Fibroblast of mammary gland (primary cell): ENCODE measurements at regions not wholly inside any gene's neighbourhood (a gene's known extent, or its start where the extent isn't known, plus 50 kb on each side); places are given as distances from the start of the nearest gene placed in this dataset.

Experiments used
- DNase-seq: peaks from one replicate; pipeline ENCODE4 v3.0.0-alpha.2; 2010; ENCODE audit warnings: low read depth
- H3K4me3 ChIP-seq: 2 replicates; pipeline ENCODE4 v1.5.1; 2011; ENCODE audit warnings: low read depth, mild to moderate bottlenecking, low read length, moderate library complexity; ENCODE audit not compliant: control insufficient read depth
- TF ChIP-seq, protein P1 (sequence below): conservative IDR thresholded peaks from 2 replicates; pipeline ENCODE4 v1.5.1; 2011; ENCODE audit warnings: low read depth, low read length, inconsistent platforms; ENCODE audit not compliant: control insufficient read depth, insufficient read depth

DNA sequence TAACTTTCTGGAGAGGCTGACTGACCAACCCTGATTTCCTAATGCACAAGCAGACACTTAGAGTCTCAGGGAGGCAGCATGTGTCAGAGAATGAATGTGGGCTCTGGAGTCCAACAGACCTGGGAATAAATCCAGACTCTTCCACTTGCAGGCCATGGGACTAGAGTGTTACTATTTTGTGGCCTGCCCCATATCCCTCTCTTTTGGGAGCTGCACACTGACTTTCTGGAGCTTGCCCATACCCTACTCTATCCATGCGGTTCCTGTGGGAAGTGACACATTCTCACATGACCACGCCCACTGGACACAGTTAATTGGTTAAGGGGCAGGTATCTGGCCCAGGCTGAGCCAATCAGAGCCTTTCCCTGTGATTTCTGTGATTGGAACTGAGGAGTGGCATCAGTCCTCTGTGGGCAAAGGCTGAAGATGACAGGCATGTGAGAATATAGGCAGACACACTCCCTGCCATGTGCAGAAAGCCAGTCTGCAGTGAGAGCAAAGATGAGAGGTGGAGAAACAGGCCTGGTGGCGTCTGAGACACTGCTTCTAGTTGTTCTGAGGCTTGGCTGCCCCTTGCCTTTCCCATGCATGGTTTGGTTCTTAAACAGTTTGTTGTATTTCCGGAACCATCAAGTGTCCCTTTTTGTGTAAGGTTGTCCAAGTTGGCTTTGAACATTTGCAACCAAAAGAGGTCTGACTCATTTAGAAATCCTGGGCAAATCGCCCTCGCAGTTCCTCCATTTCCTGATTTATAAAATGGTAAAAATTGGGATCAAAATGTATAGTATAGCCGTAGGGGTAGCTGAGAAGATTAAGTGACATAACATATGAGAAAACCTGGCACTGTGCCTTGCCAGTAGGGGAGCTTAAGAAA is 125.6 kb downstream of the CDC5L start:
- DNase-seq = peak; percentile 47
- H3K4me3 ChIP-seq = no peak overlapping the region

DNA sequence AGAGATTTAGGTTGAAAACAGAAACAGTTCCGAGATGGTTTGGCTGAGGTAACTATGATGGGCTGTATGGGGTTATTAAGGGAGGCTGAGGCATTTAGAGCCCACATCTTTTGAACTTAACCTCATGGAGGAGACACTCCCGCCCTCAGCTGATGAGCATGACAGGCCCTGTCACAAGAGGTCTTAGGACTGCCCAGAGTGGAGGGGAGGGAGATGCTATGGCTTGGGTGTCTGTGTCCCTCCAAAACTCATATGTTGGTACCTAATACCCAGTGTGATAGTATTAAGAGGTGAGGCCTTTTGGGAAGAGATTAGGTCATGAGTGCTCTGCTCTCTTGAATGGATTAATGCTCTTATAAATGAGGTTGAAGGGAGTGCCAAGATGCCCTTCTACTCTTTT is 126.6 kb downstream of the CDC5L start:
- TF ChIP-seq, protein P1, sequence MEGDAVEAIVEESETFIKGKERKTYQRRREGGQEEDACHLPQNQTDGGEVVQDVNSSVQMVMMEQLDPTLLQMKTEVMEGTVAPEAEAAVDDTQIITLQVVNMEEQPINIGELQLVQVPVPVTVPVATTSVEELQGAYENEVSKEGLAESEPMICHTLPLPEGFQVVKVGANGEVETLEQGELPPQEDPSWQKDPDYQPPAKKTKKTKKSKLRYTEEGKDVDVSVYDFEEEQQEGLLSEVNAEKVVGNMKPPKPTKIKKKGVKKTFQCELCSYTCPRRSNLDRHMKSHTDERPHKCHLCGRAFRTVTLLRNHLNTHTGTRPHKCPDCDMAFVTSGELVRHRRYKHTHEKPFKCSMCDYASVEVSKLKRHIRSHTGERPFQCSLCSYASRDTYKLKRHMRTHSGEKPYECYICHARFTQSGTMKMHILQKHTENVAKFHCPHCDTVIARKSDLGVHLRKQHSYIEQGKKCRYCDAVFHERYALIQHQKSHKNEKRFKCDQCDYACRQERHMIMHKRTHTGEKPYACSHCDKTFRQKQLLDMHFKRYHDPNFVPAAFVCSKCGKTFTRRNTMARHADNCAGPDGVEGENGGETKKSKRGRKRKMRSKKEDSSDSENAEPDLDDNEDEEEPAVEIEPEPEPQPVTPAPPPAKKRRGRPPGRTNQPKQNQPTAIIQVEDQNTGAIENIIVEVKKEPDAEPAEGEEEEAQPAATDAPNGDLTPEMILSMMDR = no peak
- no peak overlapping the region for H3K4me3 ChIP-seq
- no peak for DNase-seq

More for the DNA sequence above, 125.6 kb downstream of the CDC5L start:
- TF ChIP-seq, protein P1 = no peak

DNA sequence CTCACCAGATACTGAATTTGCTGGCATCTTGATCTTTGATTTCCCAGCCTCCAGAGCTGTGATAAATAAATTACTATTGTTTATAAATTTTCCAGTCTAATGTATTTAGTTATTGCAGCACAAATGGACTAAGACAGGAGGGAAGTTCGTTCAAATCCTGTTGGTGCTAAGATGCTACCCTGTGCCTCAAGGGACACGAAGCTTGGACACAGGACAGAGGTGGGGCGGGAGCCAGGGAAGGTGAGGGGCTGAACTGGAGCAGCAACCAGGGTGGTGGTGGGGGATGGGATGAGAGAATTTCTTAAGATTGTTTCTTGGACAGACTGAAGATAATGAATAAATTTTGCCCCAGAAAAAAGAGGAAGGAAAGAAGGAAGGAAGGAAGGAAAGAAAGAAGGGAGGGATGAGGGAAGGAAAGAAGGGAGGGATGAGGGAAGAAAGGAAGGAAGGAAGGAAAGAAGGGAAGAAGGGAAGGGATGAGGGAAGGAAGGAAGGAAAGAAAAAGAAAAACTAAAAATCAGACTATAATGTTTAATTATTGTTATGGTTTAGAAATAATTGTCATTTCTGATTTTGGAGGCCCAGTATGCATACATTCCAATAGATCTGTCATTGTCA is 127.2 kb downstream of the CDC5L start:
- TF ChIP-seq, protein P1 = no peak
- H3K4me3 ChIP-seq = no peak overlapping the region
- no peak for DNase-seq

DNA sequence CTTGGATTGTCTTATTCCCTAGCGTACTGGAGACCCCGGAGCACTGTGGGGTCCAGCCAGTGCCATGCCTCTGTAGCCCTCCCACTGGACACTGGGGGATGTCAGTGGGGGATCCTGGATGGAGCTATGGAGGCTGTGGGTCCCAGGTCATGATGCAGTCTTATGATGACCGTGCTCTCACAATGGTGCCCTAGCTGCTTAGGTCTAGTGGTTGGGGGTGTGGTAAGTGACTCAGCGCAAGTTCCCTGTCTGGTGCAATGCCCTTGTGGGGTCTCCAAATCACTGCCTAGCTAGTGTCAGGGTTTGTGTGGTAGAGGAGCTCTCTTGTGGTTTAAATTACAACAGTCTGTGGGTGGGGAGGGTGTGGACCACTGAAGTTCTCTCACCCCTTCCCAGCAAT is 135.4 kb downstream of the CDC5L start:
- TF ChIP-seq, protein P1 = no peak
- DNase-seq = no peak
- no peak overlapping the region for H3K4me3 ChIP-seq

DNA sequence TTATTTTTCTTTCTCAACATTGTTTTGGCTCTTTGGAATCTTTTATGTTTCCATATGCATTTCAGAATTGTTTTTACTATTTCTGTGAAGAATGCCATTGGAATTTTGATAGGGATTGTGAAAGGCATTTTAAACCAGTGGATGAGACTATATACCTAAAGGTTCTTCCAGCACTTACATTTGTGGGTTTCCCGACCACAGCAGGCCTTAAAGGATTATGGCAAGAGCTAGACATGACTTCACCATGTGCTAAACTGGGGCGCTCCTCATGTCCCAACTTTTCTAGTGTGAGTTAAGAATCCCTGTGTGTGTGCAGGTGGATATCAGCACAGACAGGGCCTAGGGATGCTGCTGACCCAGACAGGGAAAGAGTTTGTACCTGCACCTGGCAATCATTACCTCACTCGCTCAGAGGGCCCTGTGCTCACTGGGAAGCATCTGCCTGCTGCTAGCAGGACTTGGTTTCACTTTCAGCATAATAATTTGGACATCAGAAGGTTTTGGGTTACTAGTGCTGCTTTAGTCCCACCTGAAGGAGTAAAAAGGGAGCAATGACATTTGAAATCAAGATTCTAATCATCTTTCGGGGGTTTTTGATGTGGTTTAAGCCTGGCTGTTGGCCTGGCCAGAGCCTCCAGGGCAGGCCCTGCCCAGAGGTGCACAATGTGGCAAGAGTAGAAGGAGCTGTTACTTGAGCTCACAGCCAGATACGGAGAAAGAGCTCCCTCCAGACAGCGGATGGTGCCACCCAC is 137.1 kb downstream of the CDC5L start:
- no peak for DNase-seq
- TF ChIP-seq, protein P1 = no peak
- H3K4me3 ChIP-seq = no peak overlapping the region

DNA sequence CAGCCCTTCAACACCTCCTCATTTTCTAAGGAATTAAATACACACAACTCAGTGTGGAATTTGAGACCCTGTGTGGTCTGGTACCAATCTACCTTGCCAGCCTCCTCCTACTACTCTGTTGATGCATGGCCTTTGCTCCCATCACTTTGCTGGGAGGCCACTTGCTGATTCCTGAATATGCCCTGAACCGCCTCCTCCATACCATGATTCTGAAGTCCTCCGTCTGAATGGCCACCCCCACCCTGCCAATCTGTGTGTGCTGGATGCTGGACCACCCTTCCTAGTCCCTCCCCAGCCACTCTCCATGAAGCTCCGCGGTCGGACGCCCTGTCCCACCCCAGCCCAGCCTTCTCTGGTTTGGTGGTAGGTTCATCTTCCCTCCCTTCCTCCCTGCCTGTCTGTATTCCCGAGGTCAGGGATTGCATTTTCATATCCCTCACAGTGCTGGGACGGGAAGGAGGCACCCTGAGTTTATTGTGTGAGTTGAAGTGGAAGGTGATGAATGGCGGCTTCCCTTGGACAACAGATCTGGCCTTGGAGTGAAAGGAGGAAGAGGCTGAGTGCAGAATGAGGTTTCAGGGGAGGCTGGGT is 138.3 kb downstream of the CDC5L start:
- DNase-seq = no peak
- no peak overlapping the region for H3K4me3 ChIP-seq
- TF ChIP-seq, protein P1 = no peak
